Gastroesophageal sphincter (tissue), 3 donors: ENCODE measurements at regions not wholly inside any gene's neighbourhood (a gene's known extent, or its start where the extent isn't known, plus 50 kb on each side); places are given as distances from the start of the nearest gene placed in this dataset.

Experiments
- EP300 ChIP-seq: sonication (generic); formaldehyde crosslinking; IDR thresholded peaks from one replicate; pipeline ENCODE4 v1.6.1; 2017; ENCODE audit warnings: antibody characterized with exemption, mild to moderate bottlenecking
- POLR2A ChIP-seq, 2 donors: fragments of 450-650 bp; IDR thresholded peaks; one replicate each; pipeline ENCODE4 v1.6.1; 2017; ENCODE audit warnings: antibody characterized with exemption in 2 of 2, mild to moderate bottlenecking in 2 of 2, moderate library complexity in 1 of 2
- POLR2AphosphoS5 ChIP-seq: sonication (generic); formaldehyde crosslinking; IDR thresholded peaks from one replicate; pipeline ENCODE4 v1.6.1; 2017; ENCODE audit warnings: antibody characterized with exemption
- TF ChIP-seq, protein P1 (sequence below), 4 experiments: fragments of 200-600 bp in 2 of 4; fragments of 450-650 bp in 2 of 4; sonication (generic) in 1 of 4; IDR thresholded peaks; one replicate each; pipeline ENCODE4 v1.5.1; 2017 to 2019; ENCODE audit warnings: antibody characterized with exemption in 4 of 4, mild to moderate bottlenecking in 2 of 4, moderate library complexity in 2 of 4

DNA sequence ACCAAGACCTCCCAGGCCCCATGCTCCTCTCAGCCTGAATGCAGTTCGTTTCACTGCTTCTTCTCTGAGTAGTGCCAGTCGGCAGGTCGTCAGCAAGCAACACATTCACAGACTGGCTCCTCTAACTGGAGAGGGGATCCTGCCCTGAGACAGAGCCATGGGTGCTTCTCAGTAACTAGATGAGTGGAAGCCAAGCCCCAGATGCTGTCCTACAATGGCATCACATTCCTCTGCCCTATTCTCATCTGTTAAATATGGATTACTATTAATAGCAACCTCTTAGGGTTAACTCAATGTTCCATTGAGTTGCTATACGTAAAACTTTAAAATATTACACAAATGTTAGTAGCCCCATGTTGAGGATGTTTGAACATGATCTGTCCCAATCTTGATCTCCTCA lies 84.2 kb upstream of the S1PR1 start:
- TF ChIP-seq, protein P1, sequence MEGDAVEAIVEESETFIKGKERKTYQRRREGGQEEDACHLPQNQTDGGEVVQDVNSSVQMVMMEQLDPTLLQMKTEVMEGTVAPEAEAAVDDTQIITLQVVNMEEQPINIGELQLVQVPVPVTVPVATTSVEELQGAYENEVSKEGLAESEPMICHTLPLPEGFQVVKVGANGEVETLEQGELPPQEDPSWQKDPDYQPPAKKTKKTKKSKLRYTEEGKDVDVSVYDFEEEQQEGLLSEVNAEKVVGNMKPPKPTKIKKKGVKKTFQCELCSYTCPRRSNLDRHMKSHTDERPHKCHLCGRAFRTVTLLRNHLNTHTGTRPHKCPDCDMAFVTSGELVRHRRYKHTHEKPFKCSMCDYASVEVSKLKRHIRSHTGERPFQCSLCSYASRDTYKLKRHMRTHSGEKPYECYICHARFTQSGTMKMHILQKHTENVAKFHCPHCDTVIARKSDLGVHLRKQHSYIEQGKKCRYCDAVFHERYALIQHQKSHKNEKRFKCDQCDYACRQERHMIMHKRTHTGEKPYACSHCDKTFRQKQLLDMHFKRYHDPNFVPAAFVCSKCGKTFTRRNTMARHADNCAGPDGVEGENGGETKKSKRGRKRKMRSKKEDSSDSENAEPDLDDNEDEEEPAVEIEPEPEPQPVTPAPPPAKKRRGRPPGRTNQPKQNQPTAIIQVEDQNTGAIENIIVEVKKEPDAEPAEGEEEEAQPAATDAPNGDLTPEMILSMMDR (IDR thresholded peaks at IDR 0.05) = no peak
- TF ChIP-seq EP300 (no peak), POLR2A (IDR thresholded peaks at IDR 0.05) (no peak), POLR2AphosphoS5 (no peak)
